Glutamatergic neuron (in vitro differentiated cells): ENCODE measurements at regions not wholly inside any gene's neighbourhood (a gene's known extent, or its start where the extent isn't known, plus 50 kb on each side); places are given as distances from the start of the nearest gene placed in this dataset.

ENCODE experiments used
- DNase-seq: peaks from one replicate; pipeline ENCODE4 v3.0.0; 2022
- H3K27ac Mint-ChIP-seq: one replicate; pipeline ENCODE4 v1.8.0; 2020; ENCODE audit warnings: mild to moderate bottlenecking, mixed read lengths, inconsistent platforms; ENCODE audit not compliant: unreplicated experiment
- H3K27me3 Mint-ChIP-seq: one replicate; pipeline ENCODE4 v1.8.0; 2020; ENCODE audit warnings: mild to moderate bottlenecking, moderate library complexity, mixed read lengths, inconsistent platforms; ENCODE audit not compliant: unreplicated experiment
- H3K36me3 Mint-ChIP-seq: one replicate; pipeline ENCODE4 v1.8.0; 2020; ENCODE audit warnings: mild to moderate bottlenecking, mixed read lengths, inconsistent platforms; ENCODE audit not compliant: unreplicated experiment
- H3K4me1 Mint-ChIP-seq: one replicate; pipeline ENCODE4 v1.8.0; 2020; ENCODE audit warnings: mild to moderate bottlenecking, low read depth, mixed read lengths, inconsistent platforms; ENCODE audit not compliant: unreplicated experiment
- H3K4me3 Mint-ChIP-seq: one replicate; pipeline ENCODE4 v1.8.0; 2020; ENCODE audit warnings: mild to moderate bottlenecking, mixed read lengths, inconsistent platforms; ENCODE audit not compliant: unreplicated experiment
- H3K9me3 Mint-ChIP-seq: one replicate; pipeline ENCODE4 v1.8.0; 2020; ENCODE audit warnings: mild to moderate bottlenecking, moderate library complexity, mixed read lengths, inconsistent platforms; ENCODE audit not compliant: unreplicated experiment
- CTCF ChIP-seq: fragments of 200-600 bp; sonication (generic); IDR thresholded peaks from one replicate; pipeline ENCODE4 v1.5.0; 2021; ENCODE audit not compliant: partially characterized antibody, unreplicated experiment

GRCh38 chr1:104231676-104232075 lies 482.0 kb downstream of the AMY1C start:
- Mint-ChIP-seq H3K27ac (no peak overlapping the region), H3K4me1 (no peaks in the 10 kb centered on the region), H3K9me3 (no peaks in the 10 kb centered on the region), H3K4me3 (no peak overlapping the region), H3K27me3 (no peaks in the 10 kb centered on the region), H3K36me3 (no peaks in the 10 kb centered on the region)
- no peak for TF ChIP-seq CTCF
- no peak for DNase-seq

- TF ChIP-seq CTCF = no peak
- no peaks in the 10 kb centered on the region for H3K9me3 Mint-ChIP-seq
- no peaks in the 10 kb centered on the region for H3K4me1 Mint-ChIP-seq
- no peaks in the 10 kb centered on the region for H3K36me3 Mint-ChIP-seq
- no peak overlapping the region for H3K27ac Mint-ChIP-seq
- H3K4me3 Mint-ChIP-seq = no peak overlapping the region
- H3K27me3 Mint-ChIP-seq = no peaks in the 10 kb centered on the region
- DNase-seq = no peak
These were observed 485.4 kb downstream of the AMY1C start for GRCh38 chr1:104235141-104235540.

GRCh38 chr1:104238991-104239390 lies 489.3 kb downstream of the AMY1C start:
- H3K9me3 Mint-ChIP-seq = no peaks in the 10 kb centered on the region
- no peak for DNase-seq
- no peaks in the 10 kb centered on the region for H3K36me3 Mint-ChIP-seq
- no peak overlapping the region for H3K4me3 Mint-ChIP-seq
- no peak for TF ChIP-seq CTCF
- no peaks in the 10 kb centered on the region for H3K4me1 Mint-ChIP-seq
- no peaks in the 10 kb centered on the region for H3K27me3 Mint-ChIP-seq
- no peak overlapping the region for H3K27ac Mint-ChIP-seq

- H3K9me3 Mint-ChIP-seq = no peaks in the 10 kb centered on the region
- H3K27me3 Mint-ChIP-seq = no peaks in the 10 kb centered on the region
- no peak overlapping the region for H3K4me3 Mint-ChIP-seq
- TF ChIP-seq CTCF = no peak
- no peak for DNase-seq
- H3K27ac Mint-ChIP-seq = no peak overlapping the region
- no peaks in the 10 kb centered on the region for H3K4me1 Mint-ChIP-seq
- no peaks in the 10 kb centered on the region for H3K36me3 Mint-ChIP-seq
These were observed 498.7 kb downstream of the AMY1C start for GRCh38 chr1:104248385-104248784.

- Mint-ChIP-seq H3K36me3 (peaks cover 4% of the 10 kb centered on the region), H3K4me3 (no peak overlapping the region), H3K27me3 (no peaks in the 10 kb centered on the region), H3K27ac (no peak overlapping the region), H3K4me1 (no peaks in the 10 kb centered on the region), H3K9me3 (no peaks in the 10 kb centered on the region)
- TF ChIP-seq CTCF = no peak
- no peak for DNase-seq
These were observed 509.8 kb downstream of the AMY1C start for GRCh38 chr1:104259481-104259880.
